ENCODE measurements at regions not wholly inside any gene's neighbourhood (a gene's known extent, or its start where the extent isn't known, plus 50 kb on each side); places are given as distances from the start of the nearest gene placed in this dataset.

DNA sequence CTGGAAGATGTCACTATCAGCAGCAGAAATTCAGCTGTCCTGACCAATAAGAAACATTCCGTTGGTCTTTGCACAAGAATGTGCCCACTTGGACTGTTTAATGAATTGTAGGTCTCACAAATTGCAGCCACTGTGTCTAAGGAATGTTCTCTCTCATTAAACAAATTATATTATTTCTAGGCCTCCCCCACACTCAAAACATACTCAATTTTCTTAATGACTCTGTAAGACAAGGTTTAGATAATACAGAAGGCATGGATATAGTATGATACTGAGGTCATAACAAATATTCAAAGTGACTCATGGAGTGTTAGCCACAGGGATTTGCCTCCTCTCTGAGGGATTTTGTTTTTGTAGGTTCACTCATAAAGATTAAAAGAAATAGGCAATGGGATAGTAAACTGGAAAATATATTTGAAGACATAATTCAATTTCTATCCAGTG, 197.5 kb downstream of the PTN start (continued):
- TF ChIP-seq, protein P1, sequence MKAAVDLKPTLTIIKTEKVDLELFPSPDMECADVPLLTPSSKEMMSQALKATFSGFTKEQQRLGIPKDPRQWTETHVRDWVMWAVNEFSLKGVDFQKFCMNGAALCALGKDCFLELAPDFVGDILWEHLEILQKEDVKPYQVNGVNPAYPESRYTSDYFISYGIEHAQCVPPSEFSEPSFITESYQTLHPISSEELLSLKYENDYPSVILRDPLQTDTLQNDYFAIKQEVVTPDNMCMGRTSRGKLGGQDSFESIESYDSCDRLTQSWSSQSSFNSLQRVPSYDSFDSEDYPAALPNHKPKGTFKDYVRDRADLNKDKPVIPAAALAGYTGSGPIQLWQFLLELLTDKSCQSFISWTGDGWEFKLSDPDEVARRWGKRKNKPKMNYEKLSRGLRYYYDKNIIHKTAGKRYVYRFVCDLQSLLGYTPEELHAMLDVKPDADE (IDR thresholded peaks at IDR 0.05): no peak
- TF ChIP-seq NANOG (IDR thresholded peaks at IDR 0.05; ENCODE audit: borderline replicate concordance) (no peak), ZNF331 (CRISPR knock-in tag; IDR thresholded peaks at IDR 0.05; ENCODE audit: low read depth) (no peak)

DNA sequence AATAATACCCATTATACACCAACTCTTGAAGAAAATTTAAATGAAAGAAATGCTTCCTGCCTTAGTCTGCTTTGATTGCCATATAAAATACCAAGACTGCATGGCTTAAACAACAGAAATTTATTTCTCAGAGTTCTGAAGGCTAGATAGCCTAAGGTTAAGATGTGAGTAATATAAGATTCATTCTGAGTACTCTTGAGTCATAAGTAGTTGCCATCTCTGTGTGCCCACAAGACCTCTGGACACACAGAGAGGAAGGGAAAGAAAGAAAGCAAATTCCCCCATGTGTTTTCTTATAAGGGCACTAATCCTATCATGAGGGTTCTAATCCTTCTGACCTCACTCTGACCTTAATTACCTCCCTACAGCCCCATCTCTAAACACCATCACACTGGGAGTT, 201.2 kb downstream of the PTN start:
- Mint-ChIP-seq H3K4me3 (no peak overlapping the region), H3K9me3 (no peaks in the 10 kb centered on the region; the same call in 2 of the 3 replicates), H3K36me3 (ENCODE audit: low read depth) (no peaks in the 10 kb centered on the region), H3K4me1 (peaks cover 8% of the 10 kb centered on the region; the same call in 2 of the 3 replicates), H3K27me3 (ENCODE audit: insufficient read depth, low read depth, poor library complexity) (peaks cover 1% of the 10 kb centered on the region), H3K27ac (no peak overlapping the region)
- Histone ChIP-seq H3K27me3 (ENCODE audit: insufficient read depth) (no peaks in the 10 kb centered on the region), H4K20me1 (replicated peaks; ENCODE audit: insufficient read depth) (no peaks in the 10 kb centered on the region), H3K9me2 (ENCODE audit: insufficient read depth) (no peaks in the 10 kb centered on the region), H2AFZ (no peak overlapping the region), H3K79me2 (replicated peaks; ENCODE audit: insufficient read depth) (no peaks in the 10 kb centered on the region), H3K4me2 (no peak overlapping the region), H3K4me3 (no peak overlapping the region), H3K36me3 (ENCODE audit: insufficient read depth) (no peaks in the 10 kb centered on the region), H3K4me1 (ENCODE audit: insufficient read depth) (peaks cover 3% of the 10 kb centered on the region; the same call in 1 of the 2 replicates), H3K27ac (ENCODE audit: low read depth) (no peak overlapping the region), H3F3A (replicated peaks; ENCODE audit: low read depth) (no peaks in the 10 kb centered on the region)
- no peak for ATAC-seq
- no peak for DNase-seq (ENCODE audit: low spot score)
- TF ChIP-seq, protein P2, sequence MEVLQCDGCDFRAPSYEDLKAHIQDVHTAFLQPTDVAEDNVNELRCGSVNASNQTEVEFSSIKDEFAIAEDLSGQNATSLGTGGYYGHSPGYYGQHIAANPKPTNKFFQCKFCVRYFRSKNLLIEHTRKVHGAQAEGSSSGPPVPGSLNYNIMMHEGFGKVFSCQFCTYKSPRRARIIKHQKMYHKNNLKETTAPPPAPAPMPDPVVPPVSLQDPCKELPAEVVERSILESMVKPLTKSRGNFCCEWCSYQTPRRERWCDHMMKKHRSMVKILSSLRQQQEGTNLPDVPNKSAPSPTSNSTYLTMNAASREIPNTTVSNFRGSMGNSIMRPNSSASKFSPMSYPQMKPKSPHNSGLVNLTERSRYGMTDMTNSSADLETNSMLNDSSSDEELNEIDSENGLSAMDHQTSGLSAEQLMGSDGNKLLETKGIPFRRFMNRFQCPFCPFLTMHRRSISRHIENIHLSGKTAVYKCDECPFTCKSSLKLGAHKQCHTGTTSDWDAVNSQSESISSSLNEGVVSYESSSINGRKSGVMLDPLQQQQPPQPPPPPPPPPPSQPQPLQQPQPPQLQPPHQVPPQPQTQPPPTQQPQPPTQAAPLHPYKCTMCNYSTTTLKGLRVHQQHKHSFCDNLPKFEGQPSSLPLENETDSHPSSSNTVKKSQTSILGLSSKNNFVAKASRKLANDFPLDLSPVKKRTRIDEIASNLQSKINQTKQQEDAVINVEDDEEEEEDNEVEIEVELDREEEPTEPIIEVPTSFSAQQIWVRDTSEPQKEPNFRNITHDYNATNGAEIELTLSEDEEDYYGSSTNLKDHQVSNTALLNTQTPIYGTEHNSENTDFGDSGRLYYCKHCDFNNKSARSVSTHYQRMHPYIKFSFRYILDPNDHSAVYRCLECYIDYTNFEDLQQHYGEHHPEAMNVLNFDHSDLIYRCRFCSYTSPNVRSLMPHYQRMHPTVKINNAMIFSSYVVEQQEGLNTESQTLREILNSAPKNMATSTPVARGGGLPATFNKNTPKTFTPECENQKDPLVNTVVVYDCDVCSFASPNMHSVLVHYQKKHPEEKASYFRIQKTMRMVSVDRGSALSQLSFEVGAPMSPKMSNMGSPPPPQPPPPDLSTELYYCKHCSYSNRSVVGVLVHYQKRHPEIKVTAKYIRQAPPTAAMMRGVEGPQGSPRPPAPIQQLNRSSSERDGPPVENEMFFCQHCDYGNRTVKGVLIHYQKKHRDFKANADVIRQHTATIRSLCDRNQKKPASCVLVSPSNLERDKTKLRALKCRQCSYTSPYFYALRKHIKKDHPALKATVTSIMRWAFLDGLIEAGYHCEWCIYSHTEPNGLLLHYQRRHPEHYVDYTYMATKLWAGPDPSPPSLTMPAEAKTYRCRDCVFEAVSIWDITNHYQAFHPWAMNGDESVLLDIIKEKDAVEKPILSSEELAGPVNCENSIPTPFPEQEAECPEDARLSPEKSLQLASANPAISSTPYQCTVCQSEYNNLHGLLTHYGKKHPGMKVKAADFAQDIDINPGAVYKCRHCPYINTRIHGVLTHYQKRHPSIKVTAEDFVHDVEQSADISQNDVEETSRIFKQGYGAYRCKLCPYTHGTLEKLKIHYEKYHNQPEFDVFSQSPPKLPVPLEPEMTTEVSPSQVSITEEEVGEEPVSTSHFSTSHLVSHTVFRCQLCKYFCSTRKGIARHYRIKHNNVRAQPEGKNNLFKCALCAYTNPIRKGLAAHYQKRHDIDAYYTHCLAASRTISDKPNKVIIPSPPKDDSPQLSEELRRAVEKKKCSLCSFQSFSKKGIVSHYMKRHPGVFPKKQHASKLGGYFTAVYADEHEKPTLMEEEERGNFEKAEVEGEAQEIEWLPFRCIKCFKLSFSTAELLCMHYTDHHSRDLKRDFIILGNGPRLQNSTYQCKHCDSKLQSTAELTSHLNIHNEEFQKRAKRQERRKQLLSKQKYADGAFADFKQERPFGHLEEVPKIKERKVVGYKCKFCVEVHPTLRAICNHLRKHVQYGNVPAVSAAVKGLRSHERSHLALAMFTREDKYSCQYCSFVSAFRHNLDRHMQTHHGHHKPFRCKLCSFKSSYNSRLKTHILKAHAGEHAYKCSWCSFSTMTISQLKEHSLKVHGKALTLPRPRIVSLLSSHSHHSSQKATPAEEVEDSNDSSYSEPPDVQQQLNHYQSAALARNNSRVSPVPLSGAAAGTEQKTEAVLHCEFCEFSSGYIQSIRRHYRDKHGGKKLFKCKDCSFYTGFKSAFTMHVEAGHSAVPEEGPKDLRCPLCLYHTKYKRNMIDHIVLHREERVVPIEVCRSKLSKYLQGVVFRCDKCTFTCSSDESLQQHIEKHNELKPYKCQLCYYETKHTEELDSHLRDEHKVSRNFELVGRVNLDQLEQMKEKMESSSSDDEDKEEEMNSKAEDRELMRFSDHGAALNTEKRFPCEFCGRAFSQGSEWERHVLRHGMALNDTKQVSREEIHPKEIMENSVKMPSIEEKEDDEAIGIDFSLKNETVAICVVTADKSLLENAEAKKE (CRISPR knock-in tag; IDR thresholded peaks at IDR 0.05): no peak
- TF ChIP-seq STAT1 (IDR thresholded peaks at IDR 0.05; ENCODE audit: unreplicated experiment): no peak
- no peak for TF ChIP-seq POLR2AphosphoS5 (IDR thresholded peaks at IDR 0.05; ENCODE audit: low read depth)
- no peak for TF ChIP-seq ZNF114 (CRISPR knock-in tag; IDR thresholded peaks at IDR 0.05)
- no peak for TF ChIP-seq JUNB (IDR thresholded peaks at IDR 0.05; ENCODE audit: unreplicated experiment)
- TF ChIP-seq, protein P3, sequence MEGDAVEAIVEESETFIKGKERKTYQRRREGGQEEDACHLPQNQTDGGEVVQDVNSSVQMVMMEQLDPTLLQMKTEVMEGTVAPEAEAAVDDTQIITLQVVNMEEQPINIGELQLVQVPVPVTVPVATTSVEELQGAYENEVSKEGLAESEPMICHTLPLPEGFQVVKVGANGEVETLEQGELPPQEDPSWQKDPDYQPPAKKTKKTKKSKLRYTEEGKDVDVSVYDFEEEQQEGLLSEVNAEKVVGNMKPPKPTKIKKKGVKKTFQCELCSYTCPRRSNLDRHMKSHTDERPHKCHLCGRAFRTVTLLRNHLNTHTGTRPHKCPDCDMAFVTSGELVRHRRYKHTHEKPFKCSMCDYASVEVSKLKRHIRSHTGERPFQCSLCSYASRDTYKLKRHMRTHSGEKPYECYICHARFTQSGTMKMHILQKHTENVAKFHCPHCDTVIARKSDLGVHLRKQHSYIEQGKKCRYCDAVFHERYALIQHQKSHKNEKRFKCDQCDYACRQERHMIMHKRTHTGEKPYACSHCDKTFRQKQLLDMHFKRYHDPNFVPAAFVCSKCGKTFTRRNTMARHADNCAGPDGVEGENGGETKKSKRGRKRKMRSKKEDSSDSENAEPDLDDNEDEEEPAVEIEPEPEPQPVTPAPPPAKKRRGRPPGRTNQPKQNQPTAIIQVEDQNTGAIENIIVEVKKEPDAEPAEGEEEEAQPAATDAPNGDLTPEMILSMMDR (conservative IDR thresholded peaks at IDR 0.05; ENCODE audit: low read depth in 2 of 2): no peak
- TF ChIP-seq, protein P1 (IDR thresholded peaks at IDR 0.05): no peak
- TF ChIP-seq CREB1 (CRISPR knock-in tag; IDR thresholded peaks at IDR 0.05; ENCODE audit: low read depth): no peak
- TF ChIP-seq ZNF331 (CRISPR knock-in tag; IDR thresholded peaks at IDR 0.05; ENCODE audit: low read depth): no peak
- TF ChIP-seq EZH2 (IDR thresholded peaks at IDR 0.05; ENCODE audit: low read depth, unreplicated experiment): no peak
- no peak for TF ChIP-seq NANOG (IDR thresholded peaks at IDR 0.05; ENCODE audit: borderline replicate concordance)
- no peak for TF ChIP-seq EZH2phosphoT487 (IDR thresholded peaks at IDR 0.05; ENCODE audit: unreplicated experiment)
